ENCODE measurements at regions not wholly inside any gene's neighbourhood (a gene's known extent, or its start where the extent isn't known, plus 50 kb on each side); places are given as distances from the start of the nearest gene placed in this dataset.
"Not testable (repeated sequence)": the region's sequence is repeated elsewhere in the genome, so short reads cannot be mapped to it uniquely, and the experiment has no call there.

GRCh38 chr1:189805735-189806134 is 671.9 kb downstream of the BRINP3 start:
- DNase-seq (ENCODE audit: low spot score), result no peak
- Mint-ChIP-seq H3K27me3 (ENCODE audit: insufficient read depth, low read depth, poor library complexity) (no peaks in the 10 kb centered on the region), H3K4me3 (no peak overlapping the region), H3K27ac (peak overlapping the region; percentile 62; the same call in 1 of the 2 replicates), H3K4me1 (peaks cover 12% of the 10 kb centered on the region; the same call in 2 of the 3 replicates), H3K9me3 (no peaks in the 10 kb centered on the region), H3K36me3 (ENCODE audit: low read depth) (no peaks in the 10 kb centered on the region)
- Histone ChIP-seq H3K9me2 (ENCODE audit: insufficient read depth) (no peaks in the 10 kb centered on the region), H3K4me3 (no peak overlapping the region), H4K20me1 (replicated peaks; ENCODE audit: insufficient read depth) (no peaks in the 10 kb centered on the region), H3K4me1 (ENCODE audit: insufficient read depth) (peaks cover 5% of the 10 kb centered on the region; the same call in 1 of the 2 replicates), H3K36me3 (ENCODE audit: insufficient read depth) (no peaks in the 10 kb centered on the region), H3F3A (replicated peaks; ENCODE audit: low read depth) (no peaks in the 10 kb centered on the region), H3K27ac (ENCODE audit: low read depth) (no peak overlapping the region), H2AFZ (no peak overlapping the region; the same call in 1 of the 2 replicates), H3K27me3 (ENCODE audit: insufficient read depth) (no peaks in the 10 kb centered on the region), H3K79me2 (replicated peaks; ENCODE audit: insufficient read depth) (no peaks in the 10 kb centered on the region), H3K4me2 (no peak overlapping the region)
- no peak for ATAC-seq
- TF ChIP-seq JUNB (IDR thresholded peaks at IDR 0.05; ENCODE audit: unreplicated experiment) (no peak), NANOG (IDR thresholded peaks at IDR 0.05; ENCODE audit: borderline replicate concordance) (no peak), ETS1 (IDR thresholded peaks at IDR 0.05) (no peak), REST (IDR thresholded peaks at IDR 0.05; ENCODE audit: unreplicated experiment) (no peak), EZH2phosphoT487 (IDR thresholded peaks at IDR 0.05; ENCODE audit: unreplicated experiment) (no peak), ZNF462 (CRISPR knock-in tag; IDR thresholded peaks at IDR 0.05) (no peak)

GRCh38 chr1:189810639-189811038 is 667.0 kb downstream of the BRINP3 start:
- H3K79me2 ChIP-seq (replicated peaks; ENCODE audit: insufficient read depth); H3K9me2 ChIP-seq (ENCODE audit: insufficient read depth); H3K36me3 Mint-ChIP-seq (ENCODE audit: low read depth); H3K27me3 Mint-ChIP-seq (ENCODE audit: insufficient read depth, low read depth, poor library complexity); H3F3A ChIP-seq (replicated peaks; ENCODE audit: low read depth); H2AFZ ChIP-seq; H3K4me1 ChIP-seq (ENCODE audit: insufficient read depth); DNase-seq (ENCODE audit: low spot score); H3K9me3 Mint-ChIP-seq; H3K4me1 Mint-ChIP-seq; H3K27me3 ChIP-seq (ENCODE audit: insufficient read depth); H3K4me3 ChIP-seq; H4K20me1 ChIP-seq (replicated peaks; ENCODE audit: insufficient read depth); ATAC-seq; H3K27ac Mint-ChIP-seq; H3K27ac ChIP-seq (ENCODE audit: low read depth); H3K4me3 Mint-ChIP-seq; H3K36me3 ChIP-seq (ENCODE audit: insufficient read depth); H3K4me2 ChIP-seq: not testable (repeated sequence)

All from GM23338 (cell line).